Keratinocyte (primary cell): ENCODE measurements at regions not wholly inside any gene's neighbourhood (a gene's known extent, or its start where the extent isn't known, plus 50 kb on each side); places are given as distances from the start of the nearest gene placed in this dataset.

Source experiments
- CTCF ChIP-seq, 3 experiments: IDR thresholded peaks in 1 of 3; conservative IDR thresholded peaks in 1 of 3; optimal IDR thresholded peaks in 1 of 3; 2 replicates in 2 of 3; 3 replicates in 1 of 3; pipeline versions ENCODE3 to v1.5.1; 2011; ENCODE audit warnings: low read length in 3 of 3, mild to moderate bottlenecking in 3 of 3, moderate library complexity in 2 of 3, control low read depth in 1 of 3, inconsistent platforms in 1 of 3; ENCODE audit not compliant: insufficient read depth in 2 of 3; ENCODE audit errors: extremely low read depth in 1 of 3
- EZH2 ChIP-seq: IDR thresholded peaks from one replicate; pipeline ENCODE4 v1.6.1; 2012; ENCODE audit warnings: inconsistent platforms, mild to moderate bottlenecking, low read length, moderate library complexity

- TF ChIP-seq EZH2 (no peak), CTCF (optimal IDR thresholded peaks at IDR 0.05 in 1 of 3, IDR thresholded peaks at IDR 0.05 in 1 of 3, conservative IDR thresholded peaks at IDR 0.05 in 1 of 3; ENCODE audit: extremely low read depth in 1 of 3, insufficient read depth in 2 of 3, low read length in 3 of 3) (no peak)
These were observed 537.6 kb downstream of the HDGFL1 start for GRCh38 chr6:23106951-23107350.
